H4 (cell line): ENCODE measurements at regions not wholly inside any gene's neighbourhood (a gene's known extent, or its start where the extent isn't known, plus 50 kb on each side); places are given as distances from the start of the nearest gene placed in this dataset.
"Not testable (repeated sequence)": the region's sequence is repeated elsewhere in the genome, so short reads cannot be mapped to it uniquely, and the experiment has no call there.

ENCODE experiments used
- DNase-seq: peaks from one replicate; pipeline ENCODE4 v3.0.0-alpha.2; 2015; ENCODE audit warnings: low spot score

DNA sequence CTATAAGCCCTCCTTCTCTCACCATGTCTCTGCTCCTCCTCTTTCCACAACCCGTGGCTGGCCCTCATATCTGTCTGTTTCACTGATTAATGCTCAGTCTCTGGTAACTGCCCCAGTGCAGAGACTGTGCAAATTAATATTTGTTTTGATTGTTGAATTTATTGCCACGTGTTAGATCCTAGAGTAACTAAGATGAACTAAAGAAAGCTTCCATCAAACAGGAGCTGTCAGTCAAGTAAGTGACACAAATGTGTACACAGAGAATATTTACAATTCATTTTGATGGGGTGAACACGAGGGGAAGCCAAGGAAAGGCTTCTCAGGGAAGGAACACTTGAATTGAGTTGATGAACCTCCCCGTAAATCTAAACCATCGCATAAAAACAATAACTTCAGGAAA, 182.5 kb downstream of the BAMBI start:
- no peak for DNase-seq

DNA sequence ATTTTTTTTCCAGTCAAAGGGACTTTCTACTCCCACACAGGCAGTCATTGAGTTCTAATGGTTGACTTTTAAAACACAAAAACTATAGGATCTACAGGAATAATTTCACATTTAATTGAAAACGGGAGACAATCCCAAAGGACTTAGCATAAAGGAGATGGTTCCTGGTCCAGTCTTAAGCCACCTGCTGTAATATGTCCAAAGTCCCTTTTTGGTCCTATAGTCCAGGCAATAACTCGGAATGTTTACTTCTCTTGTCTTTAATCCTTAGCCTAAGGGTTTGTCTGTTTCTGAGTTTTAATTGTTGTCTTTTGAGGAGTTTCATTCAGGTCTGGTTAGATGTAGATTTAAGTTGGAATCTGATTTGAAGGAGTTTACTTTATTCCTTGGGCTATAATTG, 184.9 kb downstream of the BAMBI start:
- no peak for DNase-seq

GRCh38 chr10:28869606-28870201, 192.4 kb downstream of the BAMBI start:
- no peak for DNase-seq

DNA sequence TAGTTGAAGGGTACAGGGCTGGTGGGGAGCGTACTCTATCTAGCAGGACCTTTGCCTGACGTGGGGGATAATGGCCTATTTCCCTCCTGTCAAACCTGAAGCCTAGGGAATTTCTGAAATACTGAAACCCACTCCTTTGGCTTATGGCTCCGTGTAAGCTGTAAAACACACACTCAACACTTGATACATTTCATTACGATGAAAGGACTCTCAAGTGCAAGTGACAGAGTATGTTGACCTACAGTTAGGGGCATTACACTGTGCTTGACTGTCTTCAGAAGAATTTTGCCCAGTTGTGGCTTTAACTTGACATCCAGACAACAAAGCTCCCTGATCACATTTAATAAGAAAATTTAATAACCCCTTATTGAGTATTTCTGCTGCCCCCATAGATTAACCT, 194.3 kb downstream of the BAMBI start:
- DNase-seq: no peak

DNA sequence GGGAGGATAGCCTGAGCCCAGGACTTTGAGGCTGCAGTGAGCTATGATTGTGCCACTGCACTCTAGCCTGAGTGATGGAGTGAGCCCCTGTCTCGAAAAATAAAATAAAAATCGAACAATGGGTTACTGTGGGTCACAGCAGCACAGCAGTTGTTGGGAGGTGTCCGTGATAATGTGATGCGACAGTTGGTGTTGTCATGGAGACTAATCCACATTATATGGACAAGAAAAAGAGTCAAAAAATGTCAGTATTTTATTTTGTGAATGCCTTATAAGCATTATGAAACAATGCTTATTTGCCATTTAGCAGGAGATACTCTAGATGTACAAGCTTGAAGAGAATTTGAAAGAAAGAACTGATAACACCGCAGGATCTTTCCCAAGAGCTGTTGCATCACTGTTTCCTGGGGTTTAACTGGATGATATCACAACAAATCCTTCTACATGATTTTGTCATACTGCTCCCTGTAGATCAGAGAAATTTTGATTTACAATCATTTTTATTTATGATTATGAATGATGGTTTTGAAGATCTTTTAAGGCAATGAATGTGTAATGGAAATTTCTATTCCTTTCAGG, 195.4 kb downstream of the BAMBI start:
- DNase-seq: no peak

GRCh38 chr10:28873540-28873939, 196.2 kb downstream of the BAMBI start:
- no peak for DNase-seq

- no peak for DNase-seq
Observed at GRCh38 chr10:28874210-28874609, 196.9 kb downstream of the BAMBI start.

DNA sequence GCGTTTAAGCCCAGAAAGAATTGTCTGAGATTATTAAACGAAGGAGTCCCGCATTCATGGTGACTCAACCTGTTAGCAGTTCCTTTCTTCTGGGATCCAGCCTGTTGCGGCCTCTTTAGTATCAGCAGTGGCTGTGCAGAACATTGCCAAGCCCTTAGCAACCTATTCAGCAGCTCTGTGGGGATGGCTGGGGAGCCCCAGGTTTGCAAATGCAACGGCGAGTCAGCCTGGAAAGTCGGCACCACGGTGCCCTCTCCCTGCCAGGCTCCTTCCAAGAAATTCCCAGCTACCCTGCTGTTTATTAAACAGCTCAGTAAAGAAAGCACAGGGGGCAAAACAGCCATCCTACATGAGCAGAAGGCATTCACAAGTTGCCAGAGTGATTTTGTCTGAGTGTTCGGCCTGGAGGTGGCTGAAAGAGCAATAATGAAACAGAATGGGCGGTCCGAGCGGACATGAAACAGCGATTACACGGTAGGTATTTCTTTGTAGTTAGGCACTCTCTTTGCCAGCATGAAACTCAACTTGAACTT, 198.3 kb downstream of the BAMBI start:
- peak; percentile 4 for DNase-seq

- DNase-seq: no peak
Observed at GRCh38 chr10:28878236-28878970, 201.1 kb downstream of the BAMBI start.

- no peak for DNase-seq
Observed at GRCh38 chr10:28879246-28879645, 201.9 kb downstream of the BAMBI start.

GRCh38 chr10:28879875-28880682, 202.8 kb downstream of the BAMBI start:
- DNase-seq: no peak

GRCh38 chr10:28880683-28880950, 203.3 kb downstream of the BAMBI start:
- no peak for DNase-seq

GRCh38 chr10:28881171-28881882, 204.0 kb downstream of the BAMBI start:
- no peak for DNase-seq

- DNase-seq: no peak
Observed at GRCh38 chr10:28883741-28884423, 206.6 kb downstream of the BAMBI start.

DNA sequence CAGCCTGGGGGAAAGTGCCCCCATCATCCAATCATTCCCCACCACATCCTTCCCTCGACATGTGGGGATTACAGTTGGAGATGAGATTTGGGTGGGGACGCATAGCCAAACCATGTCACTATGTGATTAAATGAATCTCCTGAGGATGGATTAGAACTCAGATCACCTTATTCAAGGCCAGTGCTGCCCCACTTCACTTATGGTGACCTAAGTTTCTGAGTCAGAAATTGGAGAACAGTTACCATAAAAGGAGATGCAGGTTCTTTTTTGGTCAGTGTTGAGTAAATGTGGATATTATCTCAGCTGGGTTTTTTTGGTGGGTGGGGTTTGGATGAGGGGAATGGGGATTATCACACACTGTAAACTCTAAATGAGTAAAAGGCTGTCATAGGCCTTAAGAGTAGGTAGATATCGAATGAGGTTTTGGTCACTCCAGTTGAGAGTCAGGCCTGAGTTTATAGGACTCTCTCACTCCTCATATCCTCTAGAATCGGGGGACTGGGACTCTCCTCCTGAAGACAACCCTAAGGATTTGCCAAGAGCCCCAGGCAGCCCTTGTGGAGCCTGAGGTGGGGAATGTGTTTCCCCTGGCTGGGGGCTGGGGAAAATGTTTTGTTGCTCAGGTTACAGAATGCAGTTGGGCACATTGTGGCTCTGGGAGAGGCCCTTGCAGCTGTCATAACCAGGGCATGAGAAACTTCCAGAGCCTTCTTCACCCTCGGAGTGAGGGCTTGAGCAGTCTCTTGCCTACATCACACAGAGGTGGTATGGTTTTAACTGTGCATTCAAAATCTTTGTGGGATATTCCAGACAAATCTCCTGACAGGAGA, 213.0 kb downstream of the BAMBI start:
- no peak for DNase-seq

GRCh38 chr10:28891058-28891713, 213.9 kb downstream of the BAMBI start:
- DNase-seq: no peak

DNA sequence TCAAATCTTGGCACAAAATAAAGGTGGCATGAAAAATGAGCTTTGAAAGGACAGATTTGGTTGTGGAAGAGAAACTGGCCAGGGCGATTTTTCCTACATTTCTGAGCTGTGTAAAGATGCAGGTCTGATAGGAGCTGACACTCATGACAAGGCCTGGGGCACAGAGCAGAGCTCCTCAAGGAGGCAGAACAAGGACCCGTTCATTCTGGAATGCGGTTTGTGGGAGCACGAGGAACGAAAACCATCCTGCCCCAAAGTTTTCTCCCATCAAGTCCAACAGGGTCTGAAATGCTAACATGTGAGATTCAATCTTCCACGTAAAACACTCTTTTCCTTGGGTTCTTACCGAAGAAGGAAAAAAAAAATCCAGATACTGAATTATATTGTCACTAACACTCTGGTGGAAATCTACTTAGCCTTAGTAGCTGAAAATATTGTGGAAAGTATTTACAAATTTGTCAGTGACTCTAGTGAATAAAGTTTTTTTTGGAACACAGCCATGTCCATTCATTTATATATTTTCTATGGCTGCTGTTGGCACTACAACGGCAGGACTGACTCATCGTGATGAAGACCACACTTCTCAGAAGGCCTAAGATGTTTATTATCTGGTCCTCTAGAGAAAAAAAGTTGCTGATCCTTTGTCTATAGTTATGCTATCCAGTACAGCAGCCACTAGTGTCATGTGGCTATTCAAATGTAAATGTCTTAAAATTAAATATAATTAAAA, 215.7 kb downstream of the BAMBI start:
- no peak for DNase-seq

DNA sequence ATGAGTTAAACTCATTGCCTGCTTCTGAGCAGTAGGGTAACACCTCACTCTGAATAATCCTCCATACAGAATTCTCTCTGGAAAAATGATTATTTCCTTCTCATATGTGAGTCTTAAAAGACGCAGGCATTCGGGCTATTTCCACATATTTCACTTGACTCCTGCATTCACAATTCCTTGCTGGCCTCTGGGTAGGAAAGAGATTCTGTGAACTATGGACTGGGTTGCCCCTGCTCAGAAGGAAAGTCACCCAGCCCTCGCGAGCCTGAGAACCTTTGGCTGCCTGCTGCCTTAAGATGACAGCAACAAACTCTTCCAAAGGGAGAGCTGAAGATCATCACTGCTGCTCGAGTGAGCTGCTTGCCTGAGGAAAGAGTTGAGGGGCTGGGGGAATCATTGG, 216.8 kb downstream of the BAMBI start:
- DNase-seq: no peak

- not testable (repeated sequence) for DNase-seq
Observed at GRCh38 chr10:28895671-28896070, 218.3 kb downstream of the BAMBI start.
